HFFc6 (cell line): ENCODE measurements at regions not wholly inside any gene's neighbourhood (a gene's known extent, or its start where the extent isn't known, plus 50 kb on each side); places are given as distances from the start of the nearest gene placed in this dataset.

ENCODE experiments used
- DNase-seq: peaks from one replicate; pipeline ENCODE4 v3.0.0-alpha.2; 2018
- H3K27ac Mint-ChIP-seq: 2 replicates; pipeline ENCODE4 v1.8.0; 2020; ENCODE audit warnings: mild to moderate bottlenecking, mixed read lengths
- H3K27me3 Mint-ChIP-seq: 2 replicates; pipeline ENCODE4 v1.8.0; 2021; ENCODE audit warnings: mild to moderate bottlenecking, moderate library complexity, mixed read lengths; ENCODE audit not compliant: insufficient read depth
- H3K36me3 Mint-ChIP-seq: 2 replicates; pipeline ENCODE4 v1.8.0; 2021; ENCODE audit warnings: low read depth, mixed read lengths
- H3K4me1 Mint-ChIP-seq: 2 replicates; pipeline ENCODE4 v1.8.0; 2020; ENCODE audit warnings: low read depth, mixed read lengths
- H3K4me3 Mint-ChIP-seq: 2 replicates; pipeline ENCODE4 v1.8.0; 2020; ENCODE audit warnings: mild to moderate bottlenecking, moderate library complexity, mixed read lengths
- H3K9me3 Mint-ChIP-seq: 2 replicates; pipeline ENCODE4 v1.8.0; 2020; ENCODE audit warnings: mild to moderate bottlenecking, mixed read lengths
- TF ChIP-seq, protein P1 (sequence below): fragments of 200-600 bp; sonication (generic); IDR thresholded peaks from 2 replicates; pipeline ENCODE4 v1.5.0; 2021; ENCODE audit warnings: antibody characterized with exemption, mild to moderate bottlenecking

- no peak for DNase-seq
- Mint-ChIP-seq H3K27ac (peak overlapping the region; percentile 2; the same call in 1 of the 2 replicates), H3K4me1 (peaks cover 52% of the 10 kb centered on the region; the same call in 1 of the 2 replicates), H3K4me3 (no peak overlapping the region), H3K27me3 (no peaks in the 10 kb centered on the region), H3K36me3 (0 out of 2 replicates have a peak, but pooled peaks cover 4% of the 10 kb centered on the region), H3K9me3 (peaks cover 11% of the 10 kb centered on the region; the same call in 1 of the 2 replicates)
- TF ChIP-seq, protein P1, sequence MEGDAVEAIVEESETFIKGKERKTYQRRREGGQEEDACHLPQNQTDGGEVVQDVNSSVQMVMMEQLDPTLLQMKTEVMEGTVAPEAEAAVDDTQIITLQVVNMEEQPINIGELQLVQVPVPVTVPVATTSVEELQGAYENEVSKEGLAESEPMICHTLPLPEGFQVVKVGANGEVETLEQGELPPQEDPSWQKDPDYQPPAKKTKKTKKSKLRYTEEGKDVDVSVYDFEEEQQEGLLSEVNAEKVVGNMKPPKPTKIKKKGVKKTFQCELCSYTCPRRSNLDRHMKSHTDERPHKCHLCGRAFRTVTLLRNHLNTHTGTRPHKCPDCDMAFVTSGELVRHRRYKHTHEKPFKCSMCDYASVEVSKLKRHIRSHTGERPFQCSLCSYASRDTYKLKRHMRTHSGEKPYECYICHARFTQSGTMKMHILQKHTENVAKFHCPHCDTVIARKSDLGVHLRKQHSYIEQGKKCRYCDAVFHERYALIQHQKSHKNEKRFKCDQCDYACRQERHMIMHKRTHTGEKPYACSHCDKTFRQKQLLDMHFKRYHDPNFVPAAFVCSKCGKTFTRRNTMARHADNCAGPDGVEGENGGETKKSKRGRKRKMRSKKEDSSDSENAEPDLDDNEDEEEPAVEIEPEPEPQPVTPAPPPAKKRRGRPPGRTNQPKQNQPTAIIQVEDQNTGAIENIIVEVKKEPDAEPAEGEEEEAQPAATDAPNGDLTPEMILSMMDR: no peak
Measured at GRCh38 chr7:32158751-32159745, 88.8 kb upstream of the PDE1C start.

DNA sequence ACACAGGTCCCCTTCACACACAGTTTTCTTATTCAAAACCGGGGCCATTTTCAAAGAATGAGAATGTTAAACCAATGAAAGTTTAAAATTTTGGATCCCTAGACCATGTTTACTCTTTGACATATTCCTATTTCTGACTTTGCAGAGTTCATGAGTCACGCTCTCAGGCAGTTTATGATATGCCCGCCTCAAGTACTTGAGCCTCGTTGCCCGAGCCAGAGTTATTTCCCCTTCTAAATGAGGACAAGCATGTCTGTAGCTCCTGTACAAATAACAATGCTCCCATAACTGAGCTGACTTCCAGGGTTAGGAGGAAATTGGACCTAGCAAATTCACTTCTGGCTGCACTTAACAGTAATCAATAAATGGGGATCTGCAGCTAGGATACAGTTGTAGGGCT lies 87.9 kb upstream of the PDE1C start:
- Mint-ChIP-seq H3K4me1 (peaks cover 43% of the 10 kb centered on the region; the same call in 1 of the 2 replicates), H3K27ac (no peak overlapping the region; the same call in 1 of the 2 replicates), H3K4me3 (no peak overlapping the region), H3K36me3 (0 out of 2 replicates have a peak, but pooled peaks cover 4% of the 10 kb centered on the region), H3K27me3 (no peaks in the 10 kb centered on the region), H3K9me3 (peaks cover 11% of the 10 kb centered on the region; the same call in 1 of the 2 replicates)
- TF ChIP-seq, protein P1: no peak
- DNase-seq: no peak

- DNase-seq: no peak
- TF ChIP-seq, protein P1: no peak
- Mint-ChIP-seq H3K4me3 (no peak overlapping the region), H3K27me3 (no peaks in the 10 kb centered on the region), H3K27ac (no peak overlapping the region), H3K4me1 (peaks cover 21% of the 10 kb centered on the region; the same call in 1 of the 2 replicates), H3K9me3 (peaks cover 11% of the 10 kb centered on the region; the same call in 1 of the 2 replicates), H3K36me3 (0 out of 2 replicates have a peak, but pooled peaks cover 4% of the 10 kb centered on the region)
Measured at GRCh38 chr7:32155712-32156111, 85.5 kb upstream of the PDE1C start.

DNA sequence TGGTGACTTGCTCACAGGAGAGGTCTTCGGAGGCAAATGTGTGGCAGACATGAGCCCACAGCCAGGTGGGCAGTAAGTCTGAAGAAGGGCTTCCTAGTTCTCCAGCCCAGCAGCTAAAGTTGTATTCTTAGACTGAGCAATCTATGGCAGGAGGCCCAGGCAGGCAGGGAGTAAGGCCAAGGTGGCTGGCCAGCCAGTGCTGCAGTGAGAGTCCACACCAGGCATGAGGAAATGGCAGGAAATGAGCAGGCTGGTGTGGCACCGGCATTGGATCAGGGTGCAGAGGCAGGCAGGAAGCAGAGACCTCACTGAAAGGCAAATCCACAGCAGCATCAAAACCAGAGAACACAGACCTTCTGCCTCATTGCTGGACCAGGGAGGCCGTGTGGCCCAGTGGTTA lies 84.6 kb upstream of the PDE1C start:
- TF ChIP-seq, protein P1: no peak
- peaks cover 10% of the 10 kb centered on the region; the same call in 1 of the 2 replicates for H3K9me3 Mint-ChIP-seq
- H3K4me1 Mint-ChIP-seq: peaks cover 21% of the 10 kb centered on the region; the same call in 1 of the 2 replicates
- H3K27me3 Mint-ChIP-seq: no peaks in the 10 kb centered on the region
- DNase-seq: no peak
- no peak overlapping the region for H3K4me3 Mint-ChIP-seq
- H3K27ac Mint-ChIP-seq: no peak overlapping the region
- H3K36me3 Mint-ChIP-seq: 0 out of 2 replicates have a peak, but pooled peaks cover 4% of the 10 kb centered on the region

DNA sequence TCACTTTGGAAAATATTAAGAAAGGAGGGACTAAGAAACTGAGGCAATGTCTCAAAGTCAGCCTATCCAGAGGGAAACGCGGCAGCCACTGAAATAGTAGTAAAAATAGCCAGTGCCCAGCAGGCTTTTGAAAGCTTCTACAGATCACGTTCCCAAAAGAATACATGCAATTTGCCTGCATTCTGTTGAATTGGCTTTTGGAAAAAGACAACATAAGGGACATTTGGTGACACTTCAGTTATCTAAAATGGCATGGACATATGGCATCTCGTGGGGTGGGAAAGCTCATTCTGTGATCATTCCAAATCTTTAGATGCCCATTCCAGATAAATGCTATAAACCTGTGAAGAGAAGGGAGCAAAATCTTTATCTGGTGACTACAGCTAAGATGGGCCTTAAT lies 82.8 kb upstream of the PDE1C start:
- no peak for DNase-seq
- H3K27me3 Mint-ChIP-seq: no peaks in the 10 kb centered on the region
- H3K27ac Mint-ChIP-seq: no peak overlapping the region
- H3K4me1 Mint-ChIP-seq: peaks cover 8% of the 10 kb centered on the region; the same call in 1 of the 2 replicates
- H3K36me3 Mint-ChIP-seq: 0 out of 2 replicates have a peak, but pooled peaks cover 4% of the 10 kb centered on the region
- no peak overlapping the region for H3K4me3 Mint-ChIP-seq
- H3K9me3 Mint-ChIP-seq: peaks cover 5% of the 10 kb centered on the region; the same call in 1 of the 2 replicates
- TF ChIP-seq, protein P1: no peak
